ENCODE measurements at regions not wholly inside any gene's neighbourhood (a gene's known extent, or its start where the extent isn't known, plus 50 kb on each side); places are given as distances from the start of the nearest gene placed in this dataset.

DNA sequence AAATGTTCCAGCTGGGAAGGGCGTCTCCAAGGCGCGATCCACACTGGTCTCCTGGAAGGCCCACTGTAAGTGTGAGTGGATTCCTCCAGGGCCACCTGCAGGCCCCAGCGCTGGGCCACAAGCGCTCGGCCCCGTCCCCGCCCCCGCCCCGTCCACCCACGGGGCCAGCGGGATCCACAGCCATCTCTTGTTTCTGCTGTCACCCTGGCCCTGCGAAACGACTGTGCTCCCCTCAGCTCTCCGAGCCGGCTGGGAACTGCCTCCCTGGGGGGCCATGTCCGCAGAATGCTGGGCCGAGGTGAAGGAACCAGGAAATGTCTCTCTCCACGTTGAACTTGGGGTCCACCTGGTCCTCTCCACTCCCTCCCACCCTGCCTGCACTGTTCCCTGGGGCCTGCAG lies 1955.2 kb downstream of the TP53TG3F start:
- CTCF ChIA-PET: no interaction called here
- DNase-seq (ENCODE audit: low read depth, low spot score): no peak
- no peak overlapping the region for H3K4me3 ChIP-seq (ENCODE audit: low read depth, low read length)
- POLR2A ChIA-PET: no interaction called here
- no peak for TF ChIP-seq CTCF (IDR thresholded peaks at IDR 0.05; ENCODE audit: insufficient read depth, low read length, missing control alignments)

DNA sequence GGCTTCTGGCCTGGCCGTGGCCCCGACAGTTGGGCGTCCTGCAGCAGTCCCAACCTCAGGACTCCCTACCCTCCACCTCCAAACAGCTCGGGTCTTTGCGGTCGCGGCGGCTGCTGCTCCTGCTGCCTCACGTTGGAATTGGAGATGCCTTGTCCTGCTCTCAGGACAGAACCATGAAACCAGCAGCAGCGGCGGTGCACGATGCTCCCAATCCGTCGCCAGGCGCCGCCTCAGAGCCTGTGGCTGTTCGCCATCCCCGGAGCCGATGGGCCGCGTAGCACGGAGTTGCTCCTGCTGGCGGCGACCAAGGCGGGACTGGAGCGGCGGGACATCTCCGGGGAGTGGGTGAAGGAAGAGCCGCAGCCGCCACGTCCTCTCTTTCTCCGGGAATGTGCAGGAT lies 1965.9 kb downstream of the TP53TG3F start:
- no peak for TF ChIP-seq CTCF (IDR thresholded peaks at IDR 0.05; ENCODE audit: insufficient read depth, low read length, missing control alignments)
- H3K4me3 ChIP-seq (ENCODE audit: low read depth, low read length): no peak overlapping the region
- DNase-seq (ENCODE audit: low read depth, low spot score): no peak
- CTCF ChIA-PET: no interaction called here
- POLR2A ChIA-PET: no interaction called here

GRCh38 chr16:35431829-35432663 lies 1972.6 kb downstream of the TP53TG3F start:
- no peak overlapping the region for H3K4me3 ChIP-seq (ENCODE audit: low read depth, low read length)
- CTCF ChIA-PET: no interaction called here
- DNase-seq (ENCODE audit: low read depth, low spot score): no peak
- TF ChIP-seq CTCF (IDR thresholded peaks at IDR 0.05; ENCODE audit: insufficient read depth, low read length, missing control alignments): peak; percentile 3
- POLR2A ChIA-PET: no interaction called here

DNA sequence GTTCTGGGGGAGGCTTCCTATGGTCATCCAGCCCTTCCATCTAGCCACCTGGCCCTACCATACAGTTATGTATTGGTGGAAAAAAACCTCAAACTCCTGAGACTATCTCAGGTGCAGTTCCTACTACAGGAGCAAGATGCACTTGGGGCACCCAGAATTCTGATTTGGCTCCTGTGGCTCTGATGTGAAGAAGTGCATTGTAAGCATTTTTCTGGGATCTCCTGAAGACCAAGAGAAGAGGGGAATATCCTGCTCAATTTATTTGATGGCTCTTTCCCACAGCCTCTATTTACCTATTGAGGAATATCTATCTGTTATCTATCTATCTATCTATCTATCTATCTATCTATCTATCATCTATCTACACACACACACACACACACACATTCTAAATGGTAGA lies 1981.5 kb downstream of the TP53TG3F start:
- CTCF ChIA-PET: no interaction called here
- POLR2A ChIA-PET: no interaction called here

GRCh38 chr16:35447010-35447558 lies 1987.7 kb downstream of the TP53TG3F start:
- DNase-seq (ENCODE audit: low read depth, low spot score): no peak
- no peak overlapping the region for H3K4me3 ChIP-seq (ENCODE audit: low read depth, low read length)
- TF ChIP-seq CTCF (IDR thresholded peaks at IDR 0.05; ENCODE audit: insufficient read depth, low read length, missing control alignments): no peak
- CTCF ChIA-PET: no interaction called here
- POLR2A ChIA-PET: no interaction called here

More for the DNA sequence above, 1981.5 kb downstream of the TP53TG3F start:
- no peak for DNase-seq (ENCODE audit: low read depth, low spot score)
- no peak overlapping the region for H3K4me3 ChIP-seq (ENCODE audit: low read depth, low read length)
- no peak for TF ChIP-seq CTCF (IDR thresholded peaks at IDR 0.05; ENCODE audit: insufficient read depth, low read length, missing control alignments)

- no peak overlapping the region for H3K4me3 ChIP-seq (ENCODE audit: low read depth, low read length)
- TF ChIP-seq CTCF (IDR thresholded peaks at IDR 0.05; ENCODE audit: insufficient read depth, low read length, missing control alignments): no peak
- DNase-seq (ENCODE audit: low read depth, low spot score): no peak
- CTCF ChIA-PET: no interaction called here
- POLR2A ChIA-PET: no interaction called here
Measured at GRCh38 chr16:35449663-35450062, 1990.3 kb downstream of the TP53TG3F start.

Measured in AG04449 (cell line).